Activated CD4-positive, alpha-beta T cell treated with anti-CD3 and anti-CD28 coated beads, Interleukin-10, Interleukin-2, amounts not matched to agents 100 ng/mL and 50 ng/mL, durations not matched to agents 16 hours and 8 hours (primary cell): ENCODE measurements at regions not wholly inside any gene's neighbourhood (a gene's known extent, or its start where the extent isn't known, plus 50 kb on each side); places are given as distances from the start of the nearest gene placed in this dataset.

Source experiments
- DNase-seq: peaks from one replicate; pipeline ENCODE4 v3.0.0-alpha.2; 2020

DNA sequence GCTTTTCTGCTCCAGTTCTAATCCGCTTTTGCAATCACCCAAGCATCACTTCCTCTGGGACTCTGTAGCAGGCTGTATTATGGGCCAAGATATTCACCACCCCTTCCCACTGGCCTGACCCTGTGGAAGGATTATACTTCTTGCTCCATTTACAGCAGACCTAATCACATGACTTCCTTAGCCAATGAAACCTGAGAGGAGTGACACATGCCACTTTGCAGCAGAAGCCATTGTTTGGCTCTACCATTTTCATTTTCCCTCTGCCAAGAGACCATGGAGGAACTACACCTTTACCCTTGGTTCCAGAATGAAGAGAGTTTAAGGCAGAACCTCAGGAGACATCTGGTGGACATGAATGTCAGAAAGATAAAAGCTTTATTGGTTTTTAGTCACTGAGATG is 134.9 kb upstream of the HSD17B12 start:
- DNase-seq, result no peak

DNA sequence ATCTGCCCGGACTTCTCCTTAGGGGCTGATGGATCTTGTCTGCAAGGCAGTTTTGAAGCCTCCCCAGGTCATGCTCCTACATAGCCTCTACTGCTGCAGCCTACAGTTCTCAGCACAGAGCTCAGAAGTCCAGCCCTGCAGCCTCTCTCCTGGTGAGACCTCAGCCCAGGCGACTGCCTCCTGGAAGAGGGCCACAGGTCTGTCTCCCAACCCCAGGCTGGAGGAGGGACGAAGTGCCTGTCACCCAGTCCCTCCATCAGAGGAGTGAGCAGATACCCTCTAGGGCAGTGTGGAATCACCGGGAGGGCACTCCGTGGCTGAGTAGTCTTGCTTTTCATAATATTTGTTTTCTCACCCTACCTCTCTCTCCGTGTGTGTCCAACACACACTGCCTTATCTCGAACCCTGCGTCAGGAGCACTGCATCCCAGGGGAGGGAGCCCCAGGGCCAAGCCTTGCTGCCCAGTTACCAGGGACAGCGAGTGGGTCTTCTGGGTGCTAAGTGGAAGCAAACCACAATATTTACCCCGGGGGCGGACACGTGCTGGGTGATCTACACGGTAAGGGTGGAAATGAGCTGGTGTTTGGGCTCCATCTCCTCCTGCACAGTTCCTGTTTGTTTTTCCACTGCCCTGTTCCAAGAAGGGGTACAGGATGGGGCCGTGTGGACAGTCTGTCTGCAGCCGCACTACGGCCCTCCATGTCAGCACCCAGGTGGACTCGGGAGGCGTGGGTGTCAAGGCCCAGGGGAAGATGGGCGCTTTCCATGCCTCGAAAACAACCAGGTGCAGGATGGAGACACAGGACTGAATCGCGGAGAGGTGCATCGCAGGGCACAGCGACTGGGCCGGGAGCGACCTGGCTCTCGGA is 133.7 kb upstream of the HSD17B12 start:
- no peak for DNase-seq

DNA sequence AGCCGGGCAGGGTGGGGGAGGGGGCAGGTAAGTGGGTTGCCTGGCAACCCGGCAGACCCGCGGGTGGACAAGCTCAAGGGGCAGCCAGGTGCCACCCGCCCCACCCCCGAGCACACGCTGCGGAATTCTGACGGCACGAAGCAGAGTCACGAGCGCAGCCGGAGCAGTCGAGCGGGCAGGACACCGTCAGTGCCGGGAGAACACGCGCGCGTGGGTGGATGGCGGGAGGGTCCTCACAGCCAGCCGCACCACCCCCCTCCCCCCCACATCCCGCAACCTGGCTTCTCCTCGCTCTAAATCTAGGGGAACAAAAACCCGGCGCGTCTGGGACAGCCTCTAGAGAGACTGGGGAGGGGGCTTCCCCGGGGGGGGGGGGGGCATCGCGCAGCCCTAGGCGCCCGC is 133.1 kb upstream of the HSD17B12 start:
- DNase-seq, result no peak

DNA sequence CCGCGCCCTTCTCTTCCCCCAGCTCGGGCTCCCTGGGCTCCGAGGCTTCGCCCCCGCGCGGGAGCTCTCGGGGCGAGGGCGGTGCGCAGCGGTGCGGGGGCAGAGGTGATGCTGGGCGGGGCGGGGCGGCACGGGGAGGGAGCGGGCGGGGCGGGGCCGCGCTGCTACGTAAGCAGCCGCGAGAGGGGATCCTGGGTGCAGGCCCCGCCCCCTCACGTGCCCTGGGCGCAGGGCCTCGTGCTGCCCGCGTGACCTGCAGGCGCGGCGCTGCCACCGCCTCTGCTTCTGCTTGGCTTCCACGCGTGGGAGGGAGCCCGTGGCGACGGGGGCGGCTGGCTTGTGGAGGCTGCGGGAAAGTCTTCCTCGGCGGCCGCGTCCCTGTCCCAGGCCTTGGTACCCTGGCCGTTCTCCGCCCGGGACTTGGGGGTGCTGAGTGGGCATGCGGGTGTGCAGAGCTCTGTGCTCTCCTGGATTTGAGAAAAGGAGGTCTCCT is 132.6 kb upstream of the HSD17B12 start:
- no peak for DNase-seq

DNA sequence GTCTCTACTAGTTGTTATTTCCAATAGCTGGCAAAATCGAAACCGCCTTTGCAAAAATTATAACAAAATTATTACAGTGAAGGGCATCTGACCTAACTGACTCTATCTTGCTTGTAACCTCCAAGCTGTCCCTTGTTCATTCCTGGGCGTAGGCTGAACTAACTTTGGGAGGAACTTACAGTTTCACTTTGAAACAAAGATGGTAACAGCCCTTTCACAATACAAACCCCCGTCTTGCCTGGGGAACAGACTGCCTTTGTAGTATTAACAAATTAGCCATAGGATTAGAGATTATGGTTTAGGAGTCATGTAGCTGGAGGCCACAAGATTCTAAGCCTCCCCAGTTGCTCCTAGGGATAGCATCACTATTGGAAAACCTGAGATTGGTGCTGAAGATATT is 131.6 kb upstream of the HSD17B12 start:
- no peak for DNase-seq

DNA sequence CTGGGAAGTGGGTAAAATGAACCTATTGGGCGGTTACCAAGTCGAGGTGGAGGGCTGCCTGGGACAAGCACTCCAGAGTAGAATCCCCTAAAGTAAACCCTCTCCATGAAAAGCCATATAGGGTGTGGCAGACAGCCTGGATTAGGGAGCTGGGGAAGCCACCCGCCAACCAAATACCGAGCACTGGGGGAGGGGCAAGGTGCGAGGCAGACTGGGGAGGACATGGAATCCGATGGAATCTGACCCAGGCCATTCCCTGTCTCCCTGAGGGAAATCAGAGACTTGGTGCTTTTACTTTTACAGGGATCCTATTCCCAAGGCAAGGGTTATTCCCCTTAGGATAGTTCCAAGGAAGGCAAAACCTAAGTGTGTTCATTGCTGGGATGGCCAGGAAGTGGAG is 130.9 kb upstream of the HSD17B12 start:
- no peak for DNase-seq

DNA sequence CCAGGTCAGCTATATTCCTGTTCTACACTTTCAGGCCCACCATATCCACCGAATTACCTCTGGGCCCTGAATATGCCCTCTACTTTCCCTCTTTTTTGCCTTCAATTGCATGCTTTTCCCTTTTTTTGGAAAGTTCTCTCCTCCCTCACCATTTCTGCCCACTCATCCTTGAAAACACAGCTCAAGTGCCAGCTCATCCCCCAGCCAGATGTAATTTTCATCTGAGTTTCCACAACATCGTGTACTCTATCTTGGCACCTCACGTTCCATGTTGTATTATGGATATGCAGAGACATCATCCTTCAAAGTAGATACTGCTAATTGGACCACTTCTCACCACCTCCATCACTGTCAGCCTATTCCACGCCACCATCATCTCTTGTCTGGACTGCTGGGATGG is 129.8 kb upstream of the HSD17B12 start:
- DNase-seq, result no peak

DNA sequence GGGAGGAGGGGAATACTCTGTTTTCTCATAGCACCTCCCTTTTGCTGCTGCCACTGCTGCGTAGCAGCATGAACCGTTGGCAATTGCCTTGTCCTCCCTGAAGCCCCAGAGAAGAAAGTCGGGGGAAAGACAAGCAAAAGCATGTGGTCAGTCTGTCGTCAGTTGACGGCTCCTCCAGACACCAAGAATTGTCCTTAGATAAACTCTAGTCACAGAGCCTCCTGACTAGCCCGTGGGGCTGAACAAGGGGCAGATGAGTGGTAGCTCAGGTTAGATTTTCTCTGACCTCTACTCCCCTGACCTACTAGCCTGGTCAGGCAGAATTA is 126.4 kb upstream of the HSD17B12 start:
- no peak for DNase-seq

DNA sequence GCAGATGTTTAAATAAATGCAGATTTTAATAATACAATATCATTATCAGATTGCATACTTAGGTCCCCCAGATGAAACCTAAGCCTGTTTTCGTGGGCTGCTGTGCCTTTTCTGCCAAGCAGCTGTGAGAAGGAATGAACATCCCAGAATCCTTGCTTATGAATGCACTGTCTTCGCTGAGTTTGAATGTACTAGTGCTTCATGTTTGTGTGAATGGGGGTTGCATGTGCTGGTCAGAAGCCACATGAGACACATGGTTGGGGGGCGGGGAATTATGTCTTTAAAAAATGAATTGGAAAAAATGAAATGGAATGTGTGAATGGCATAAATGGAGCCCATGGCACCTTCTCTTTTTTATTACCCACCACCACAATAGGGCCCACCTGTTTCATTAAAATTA is 125.4 kb upstream of the HSD17B12 start:
- no peak for DNase-seq

DNA sequence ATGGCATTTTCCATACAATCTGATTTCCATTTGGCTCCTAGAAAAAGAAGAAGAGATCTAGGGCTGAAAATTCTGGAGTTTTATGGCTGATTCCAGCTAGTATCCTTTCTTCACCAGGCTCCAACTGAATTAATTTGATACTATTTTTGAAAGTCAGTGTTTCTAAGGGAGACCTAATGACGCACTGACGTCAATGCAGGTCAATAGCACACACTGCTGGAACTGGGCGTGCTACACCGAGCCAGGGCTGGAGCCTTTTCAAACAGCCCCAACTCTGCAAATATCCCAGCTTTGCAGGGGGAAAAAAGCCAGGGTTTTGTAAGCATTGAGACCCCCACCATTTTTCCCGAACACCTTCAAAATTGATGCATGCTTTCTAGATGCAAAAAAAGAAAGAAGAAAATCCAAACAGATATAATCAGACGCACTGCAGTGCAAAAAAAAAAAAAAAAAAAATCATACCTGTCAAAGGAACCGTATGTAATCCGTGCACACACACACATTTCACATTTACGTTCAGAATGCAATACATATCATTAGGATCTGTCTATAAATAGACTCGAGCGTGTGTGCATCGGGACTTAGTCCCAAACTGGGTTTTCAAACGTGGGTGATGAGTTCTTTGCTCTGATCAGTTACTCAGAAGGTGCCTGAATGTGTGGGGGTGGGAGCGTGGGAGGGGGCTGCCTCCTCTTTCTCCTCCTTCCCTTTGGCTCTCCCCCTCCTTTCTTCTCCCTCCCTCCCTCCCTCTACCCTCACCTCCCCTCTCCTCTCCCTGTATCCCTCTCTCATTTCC is 124.5 kb upstream of the HSD17B12 start:
- no peak for DNase-seq

DNA sequence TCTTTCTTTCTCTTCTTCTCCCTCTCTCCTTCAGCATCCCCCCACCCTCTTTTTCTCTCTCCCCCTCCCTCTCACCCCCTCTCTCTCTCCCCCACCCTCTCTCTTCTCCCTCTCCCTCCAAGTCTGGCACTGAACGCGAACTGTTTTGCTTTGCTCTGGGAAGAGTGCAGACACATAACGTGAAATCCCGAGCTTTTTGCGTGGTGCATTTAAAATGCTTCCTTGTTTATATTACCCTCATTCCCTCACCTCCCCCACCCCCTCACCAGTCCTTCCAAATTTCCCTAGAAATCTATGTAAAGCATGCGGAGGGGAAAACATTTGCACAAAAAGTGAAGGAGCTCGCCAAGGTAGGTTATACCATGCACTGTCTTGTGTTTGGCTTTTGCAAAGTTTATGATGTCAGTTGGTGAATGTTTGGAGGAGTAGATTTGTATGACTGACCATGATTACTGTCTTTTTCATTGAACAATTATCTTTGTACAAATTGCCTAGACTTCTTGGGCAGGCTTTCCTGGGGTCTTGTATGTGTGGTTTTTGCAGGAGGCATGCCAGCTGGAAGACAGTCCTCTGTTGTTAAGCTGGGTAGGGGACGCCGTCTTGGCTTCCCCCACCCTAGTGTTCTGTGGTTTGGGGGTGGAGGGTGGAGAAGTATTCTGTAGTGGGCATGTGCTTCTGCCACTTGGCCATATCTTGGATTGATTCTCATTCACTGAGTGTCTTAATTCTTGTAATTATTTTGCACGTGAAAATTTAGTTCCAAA is 123.7 kb upstream of the HSD17B12 start:
- no peak for DNase-seq

DNA sequence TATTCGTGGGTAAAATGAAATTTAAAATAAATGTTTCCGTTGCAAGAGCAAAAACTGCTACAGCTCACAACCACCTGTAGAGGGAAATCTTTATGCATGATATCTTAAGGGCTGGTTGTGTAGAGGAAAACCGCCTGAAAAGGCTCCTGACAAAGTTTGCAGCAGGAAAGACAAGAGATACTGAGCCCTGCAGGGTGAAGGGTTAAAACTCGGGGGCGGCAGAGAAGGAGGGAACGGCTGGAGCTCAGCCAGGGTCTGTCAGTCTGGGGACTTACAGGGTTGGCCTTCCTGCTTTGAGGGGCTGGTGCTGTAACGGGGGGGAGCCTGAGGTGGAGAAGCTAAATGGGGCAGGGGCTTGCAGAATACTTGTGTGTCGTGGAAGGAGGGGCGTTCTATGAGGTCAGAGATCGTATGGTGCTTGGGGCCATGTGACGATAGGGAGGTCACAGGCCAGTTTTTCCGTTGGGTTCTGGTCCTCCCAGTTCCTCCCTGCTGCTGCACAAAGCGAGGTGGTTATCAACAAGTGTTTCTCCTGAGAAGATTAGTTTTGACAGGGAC is 122.9 kb upstream of the HSD17B12 start:
- DNase-seq, result no peak

DNA sequence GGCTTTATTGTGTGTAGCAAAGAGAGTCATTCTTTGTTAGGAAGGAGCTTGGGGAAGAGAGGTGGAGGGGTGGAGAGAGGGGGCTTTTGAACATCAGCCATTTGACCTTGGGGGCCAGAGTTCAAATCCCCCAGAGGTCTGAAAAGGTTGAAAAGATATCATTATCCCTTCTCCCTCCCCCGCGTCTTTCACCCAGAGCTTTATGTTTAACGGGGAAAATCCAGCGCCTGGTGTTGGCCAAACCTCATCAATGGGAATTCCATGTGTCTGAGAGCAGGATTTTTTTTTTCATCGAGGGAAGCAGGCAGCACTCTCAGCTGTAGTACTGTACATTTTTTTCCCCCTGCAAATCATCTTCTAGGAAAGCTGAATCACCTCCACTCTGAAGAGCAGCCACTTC is 122.4 kb upstream of the HSD17B12 start:
- no peak for DNase-seq

DNA sequence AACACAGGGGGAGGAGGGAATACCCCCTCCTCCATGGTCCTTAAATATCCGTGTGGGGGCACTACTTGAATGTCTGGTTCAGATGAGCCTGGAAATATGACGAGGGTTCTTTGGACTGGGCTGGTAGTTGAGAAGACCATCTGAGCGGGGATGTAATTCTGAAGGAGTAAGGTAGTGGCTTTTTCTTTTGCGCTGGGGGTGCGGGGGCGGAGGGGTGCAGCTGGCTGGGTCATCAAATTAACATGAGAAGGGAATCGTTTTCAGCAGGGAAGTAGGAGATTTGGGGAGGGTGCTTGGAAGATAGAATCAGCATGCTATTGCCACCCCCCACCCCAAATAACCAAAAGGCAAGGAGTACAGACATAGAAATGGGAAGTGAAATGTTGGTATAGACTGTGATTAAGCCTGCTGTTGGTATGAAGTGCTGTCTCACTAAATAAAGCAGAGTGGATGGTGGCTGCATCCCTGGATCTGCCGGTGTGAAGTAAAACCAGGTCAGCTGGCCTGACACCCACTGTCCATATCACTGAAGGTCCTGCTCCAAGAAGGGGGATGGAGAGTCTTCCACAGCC is 121.9 kb upstream of the HSD17B12 start:
- DNase-seq, result no peak

DNA sequence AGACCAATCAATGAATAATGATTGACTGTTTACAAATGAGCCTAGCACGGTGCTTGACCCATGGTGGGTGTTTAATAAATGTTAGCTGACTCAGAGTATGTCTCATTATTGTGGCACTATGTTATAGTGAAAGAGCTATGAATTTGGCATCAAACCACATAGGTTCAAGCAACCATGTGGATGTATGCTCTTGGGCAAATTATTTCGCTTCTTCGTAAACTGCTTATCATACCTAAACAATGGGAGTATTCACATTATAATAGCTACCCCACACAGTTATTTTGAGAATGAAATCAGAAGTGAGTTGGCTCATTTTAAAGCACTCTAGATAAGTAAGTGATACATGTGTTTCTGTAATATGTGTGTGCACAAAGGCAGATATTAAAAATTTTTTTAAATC is 118.7 kb upstream of the HSD17B12 start:
- no peak for DNase-seq

DNA sequence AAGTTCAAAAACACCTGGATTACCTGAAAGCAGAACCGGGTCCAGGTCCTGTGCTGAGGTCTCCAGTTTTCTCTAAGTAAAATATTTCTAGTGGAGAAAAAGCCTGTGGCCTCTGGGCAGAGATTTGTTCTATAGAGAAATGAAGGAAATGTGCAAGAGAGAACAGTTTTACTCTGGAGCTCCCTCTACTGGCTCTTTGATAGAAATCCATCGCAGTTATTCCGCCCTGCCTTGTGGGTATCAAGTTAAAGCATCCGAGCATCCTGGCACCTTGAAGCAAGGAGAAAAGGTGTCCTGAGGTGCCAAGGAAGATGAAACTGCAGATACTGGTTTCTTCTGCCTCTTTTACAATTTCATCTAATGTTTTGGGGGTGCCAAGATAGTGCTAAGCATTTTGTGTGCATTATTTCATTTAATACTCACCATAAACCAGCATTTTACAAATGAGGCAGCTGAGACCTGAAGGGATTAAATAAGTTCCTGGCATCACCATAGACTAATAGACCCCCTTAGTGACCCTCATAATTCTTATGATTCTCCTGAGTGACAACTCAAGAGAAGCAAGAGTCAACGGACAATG is 113.1 kb upstream of the HSD17B12 start:
- peak; percentile 40 for DNase-seq

DNA sequence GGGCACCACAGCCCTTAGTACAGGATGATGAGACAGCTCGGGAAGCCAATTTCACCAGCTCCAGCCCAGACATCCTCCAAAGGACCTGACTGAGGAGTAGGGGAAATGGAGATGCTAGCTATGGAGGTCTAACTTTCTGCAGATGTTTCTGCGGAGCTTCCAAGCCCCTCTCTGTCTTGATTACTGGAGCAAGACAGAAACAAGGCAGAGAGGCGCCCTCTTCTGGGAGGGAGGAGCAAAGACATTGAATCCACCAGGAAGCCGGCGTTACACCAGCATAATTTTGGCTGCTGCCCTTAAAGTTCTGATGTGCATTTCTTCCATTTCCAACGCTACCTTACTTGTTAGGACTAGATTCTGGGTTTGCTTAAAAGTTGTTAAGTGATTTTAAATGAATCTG is 107.3 kb upstream of the HSD17B12 start:
- DNase-seq, result peak; percentile 37

DNA sequence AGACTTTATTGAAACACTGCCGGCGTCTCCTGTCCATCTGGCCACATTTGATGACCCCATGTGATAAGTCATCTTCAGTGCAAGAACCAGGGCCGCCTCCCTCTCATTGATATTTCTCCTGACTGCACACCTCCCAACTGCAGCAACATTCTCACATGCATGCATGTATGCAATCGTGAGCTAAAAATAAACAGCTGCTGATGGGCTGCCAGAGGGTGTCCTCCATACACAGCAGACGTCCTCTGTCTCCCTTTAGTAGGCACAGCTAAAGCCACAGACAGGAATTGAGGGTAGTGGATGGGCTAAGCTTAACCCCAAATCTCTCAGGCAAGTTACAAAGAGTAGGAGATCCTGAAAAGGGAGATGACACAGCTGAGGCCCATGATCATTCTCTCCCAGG is 106.7 kb upstream of the HSD17B12 start:
- no peak for DNase-seq

DNA sequence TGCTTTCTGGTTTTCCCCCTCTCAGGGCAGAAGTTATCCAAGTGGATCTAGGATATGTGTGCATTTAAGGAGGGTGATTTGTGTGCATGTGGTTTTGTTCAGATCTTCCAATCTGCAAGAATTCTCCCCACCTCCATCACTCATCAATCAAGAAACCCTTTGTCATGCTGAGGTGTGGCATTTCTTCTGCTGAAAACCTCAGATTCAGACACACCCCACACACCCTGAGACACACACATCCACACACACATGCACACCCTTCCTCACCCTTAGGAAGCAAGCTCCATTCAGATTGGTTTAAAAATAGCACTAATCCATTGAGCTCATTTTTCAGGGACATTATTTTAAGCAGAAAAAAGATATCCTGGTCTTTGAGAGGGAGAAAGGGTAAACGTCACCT is 106.1 kb upstream of the HSD17B12 start:
- DNase-seq, result no peak

DNA sequence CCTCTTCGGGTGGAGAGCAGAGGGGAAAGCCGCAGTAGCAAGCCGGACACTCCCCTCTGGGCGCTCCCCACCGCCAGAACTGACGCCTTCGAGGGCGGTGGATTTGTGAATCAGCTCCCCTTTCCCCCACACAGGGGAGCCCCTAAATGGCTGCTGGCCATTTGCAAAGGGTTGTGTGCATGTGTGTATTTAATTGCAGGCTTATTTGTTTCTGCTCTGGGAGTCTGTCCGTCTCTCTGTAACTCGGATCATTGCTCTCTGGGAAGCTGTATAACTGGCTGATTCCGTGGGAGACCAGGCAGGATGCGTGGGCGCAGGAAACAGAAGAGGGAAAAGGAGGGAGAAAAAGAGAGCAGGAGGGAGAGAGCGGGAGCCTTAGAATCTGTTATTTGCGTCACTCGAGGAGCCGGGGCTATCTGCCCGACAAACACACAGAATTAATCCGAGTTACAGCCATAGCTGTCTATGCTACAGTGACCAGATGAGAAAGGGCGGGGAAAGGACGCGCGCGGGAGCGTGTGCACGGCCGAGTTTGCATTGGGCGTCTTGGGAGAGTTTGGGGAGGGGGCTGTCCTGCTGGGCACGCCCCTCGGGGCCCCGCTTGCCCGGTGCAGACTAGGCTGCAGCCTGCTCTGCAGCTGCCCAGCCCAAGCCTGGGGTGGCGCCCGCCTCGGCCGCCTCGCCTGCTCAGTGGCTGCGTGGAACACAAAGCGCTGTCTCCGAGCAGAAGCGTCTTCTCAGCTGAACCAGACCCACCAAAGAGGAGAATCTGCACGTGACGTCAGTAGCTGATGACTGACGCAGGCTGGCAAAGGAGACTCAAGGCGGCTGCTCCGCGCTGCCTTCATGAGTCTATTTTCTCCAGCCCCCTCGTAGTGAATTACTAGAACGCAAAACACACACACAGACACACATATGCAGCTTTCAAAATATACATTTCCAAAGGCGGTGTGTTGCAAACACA is 105.3 kb upstream of the HSD17B12 start:
- peak; percentile 17 for DNase-seq

DNA sequence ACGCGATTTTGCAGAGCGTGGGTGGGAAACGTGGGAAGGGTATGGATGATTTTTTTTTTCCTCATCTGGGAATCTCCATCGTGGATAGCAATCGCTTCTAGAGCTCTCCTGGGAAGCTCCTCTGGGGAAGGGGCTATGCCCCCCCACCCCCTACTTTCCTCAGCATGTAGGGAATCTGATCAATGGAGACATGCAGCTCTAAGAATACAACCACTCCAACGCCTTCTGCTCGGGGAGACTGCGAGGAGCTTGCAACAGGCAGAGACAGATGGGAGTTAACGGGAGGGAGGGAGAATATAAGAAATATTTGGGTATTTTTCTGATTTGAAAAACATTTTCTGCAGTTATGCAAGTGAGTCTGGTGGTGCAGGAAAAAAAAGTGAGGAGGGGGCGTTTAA is 104.6 kb upstream of the HSD17B12 start:
- no peak for DNase-seq
